Muscle layer of duodenum (tissue), 2 donors: ENCODE measurements at regions not wholly inside any gene's neighbourhood (a gene's known extent, or its start where the extent isn't known, plus 50 kb on each side); places are given as distances from the start of the nearest gene placed in this dataset.
A peak's percentile ranks its signal among the peaks of the same experiment; 100 is the strongest.

Source experiments
- H3K27ac ChIP-seq: one replicate; pipeline ENCODE4 v1.7.0; 2013; ENCODE audit warnings: mild to moderate bottlenecking, low read length
- H3K27me3 ChIP-seq: one replicate; pipeline ENCODE4 v1.7.0; 2013; ENCODE audit warnings: low read depth, mild to moderate bottlenecking, control low read depth, low read length
- H3K36me3 ChIP-seq, 2 donors: one replicate each; pipeline ENCODE4 v1.7.0; 2013; ENCODE audit warnings: low read length in 2 of 2, control low read depth in 1 of 2, mild to moderate bottlenecking in 1 of 2; ENCODE audit not compliant: insufficient read depth in 2 of 2, control insufficient read depth in 1 of 2
- H3K4me1 ChIP-seq, 2 donors: one replicate each; pipeline ENCODE4 v1.7.0; 2013; ENCODE audit warnings: low read length in 2 of 2, mild to moderate bottlenecking in 2 of 2, control low read depth in 1 of 2, moderate library complexity in 1 of 2; ENCODE audit not compliant: insufficient read depth in 2 of 2, control insufficient read depth in 1 of 2
- H3K4me3 ChIP-seq, 2 donors: one replicate each; pipeline ENCODE4 v1.7.0; 2013; ENCODE audit warnings: low read length in 2 of 2, low read depth in 1 of 2, mild to moderate bottlenecking in 1 of 2
- H3K9me3 ChIP-seq, 2 donors: one replicate each; pipeline ENCODE4 v1.7.0; 2013; ENCODE audit warnings: low read length in 2 of 2, control low read depth in 1 of 2, mild to moderate bottlenecking in 1 of 2; ENCODE audit not compliant: control insufficient read depth in 1 of 2
- donor health status: healthy.

DNA sequence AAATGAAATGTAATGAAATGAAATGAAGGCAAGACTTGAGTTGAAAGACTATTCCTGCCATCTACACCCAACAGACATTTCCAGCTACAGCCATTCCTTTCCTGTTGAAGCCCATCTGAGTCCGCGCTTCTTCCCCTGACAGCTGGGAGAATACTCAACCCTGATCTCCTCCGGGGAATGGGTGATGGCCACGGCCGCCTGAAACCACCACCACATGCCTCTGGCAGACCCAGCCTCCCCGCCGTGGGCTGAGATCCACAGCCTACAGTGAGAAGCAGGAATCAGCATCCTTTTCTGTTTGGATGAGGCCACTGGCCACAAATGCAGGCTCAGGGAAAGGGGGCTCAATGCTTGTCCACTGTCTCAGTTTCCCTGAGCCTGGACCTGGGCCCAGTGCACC is 130.3 kb downstream of the NCOR2 start:
- no peak overlapping the region for H3K4me3 ChIP-seq
- no peaks in the 10 kb centered on the region for H3K27me3 ChIP-seq
- H3K36me3 ChIP-seq, result peaks cover 0 to 25% of the 10 kb centered on the region in 2 donors
- H3K9me3 ChIP-seq, result no peaks in the 10 kb centered on the region
- H3K27ac ChIP-seq, result no peak overlapping the region
- H3K4me1 ChIP-seq, result peaks cover 0 to 35% of the 10 kb centered on the region in 2 donors

DNA sequence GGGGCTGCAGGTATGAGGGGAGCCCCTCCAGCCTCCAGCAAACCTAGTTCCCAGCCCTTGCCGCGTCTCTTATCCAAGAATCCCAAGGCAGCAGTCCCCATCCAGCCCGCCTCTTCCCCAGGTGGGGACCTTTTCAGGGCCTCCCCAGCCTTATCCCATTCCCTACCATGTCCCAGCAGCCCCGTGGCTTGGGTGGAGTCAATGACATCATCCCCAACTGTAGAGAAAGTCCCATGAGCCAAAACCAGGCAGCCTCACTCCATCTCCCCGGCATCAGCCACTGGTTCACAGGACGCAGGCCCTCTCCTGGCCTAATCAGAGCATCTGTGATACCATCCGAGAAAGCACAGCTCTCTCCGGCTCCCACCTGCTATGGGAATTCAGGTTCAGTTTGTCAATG is 131.0 kb downstream of the NCOR2 start:
- Histone ChIP-seq H3K36me3 (peaks cover 0 to 23% of the 10 kb centered on the region in 2 donors), H3K9me3 (no peaks in the 10 kb centered on the region), H3K4me3 (no peak overlapping the region), H3K4me1 (peaks cover 0 to 27% of the 10 kb centered on the region in 2 donors), H3K27ac (no peak overlapping the region), H3K27me3 (no peaks in the 10 kb centered on the region)

- Histone ChIP-seq H3K9me3 (no peaks in the 10 kb centered on the region), H3K27ac (no peak overlapping the region), H3K27me3 (no peaks in the 10 kb centered on the region), H3K4me3 (no peak overlapping the region), H3K4me1 (peaks cover 0 to 22% of the 10 kb centered on the region in 2 donors), H3K36me3 (peaks cover 1 to 18% of the 10 kb centered on the region in 2 donors)
Measured at GRCh38 chr12:124435806-124436345, 131.5 kb downstream of the NCOR2 start.

- Histone ChIP-seq H3K9me3 (no peaks in the 10 kb centered on the region), H3K4me3 (no peak overlapping the region), H3K36me3 (peaks cover 8 to 22% of the 10 kb centered on the region in 2 donors), H3K27ac (no peak overlapping the region), H3K27me3 (no peaks in the 10 kb centered on the region), H3K4me1 (peaks cover 0 to 17% of the 10 kb centered on the region in 2 donors)
Measured at GRCh38 chr12:124434951-124435805, 132.2 kb downstream of the NCOR2 start.

GRCh38 chr12:124434354-124434753 is 133.1 kb downstream of the NCOR2 start:
- Histone ChIP-seq H3K4me3 (no peak overlapping the region), H3K27me3 (no peaks in the 10 kb centered on the region), H3K36me3 (peaks cover 16 to 30% of the 10 kb centered on the region in 2 donors), H3K27ac (no peak overlapping the region), H3K4me1 (peaks cover 0 to 16% of the 10 kb centered on the region in 2 donors), H3K9me3 (no peaks in the 10 kb centered on the region)

- H3K9me3 ChIP-seq, result no peaks in the 10 kb centered on the region
- peaks cover 17 to 31% of the 10 kb centered on the region in 2 donors for H3K36me3 ChIP-seq
- no peak overlapping the region for H3K27ac ChIP-seq
- no peaks in the 10 kb centered on the region for H3K27me3 ChIP-seq
- H3K4me1 ChIP-seq, result peaks cover 4 to 21% of the 10 kb centered on the region in 2 donors
- no peak overlapping the region for H3K4me3 ChIP-seq
Measured at GRCh38 chr12:124433879-124434278, 133.5 kb downstream of the NCOR2 start.

- Histone ChIP-seq H3K27ac (no peak overlapping the region), H3K36me3 (peaks cover 17 to 31% of the 10 kb centered on the region in 2 donors), H3K4me3 (no peak overlapping the region), H3K4me1 (peaks cover 8 to 26% of the 10 kb centered on the region in 2 donors), H3K27me3 (no peaks in the 10 kb centered on the region), H3K9me3 (no peaks in the 10 kb centered on the region)
Measured at GRCh38 chr12:124433147-124433874, 134.1 kb downstream of the NCOR2 start.

- H3K36me3 ChIP-seq, result peaks cover 17 to 31% of the 10 kb centered on the region in 2 donors
- H3K27me3 ChIP-seq, result no peaks in the 10 kb centered on the region
- peaks cover 8 to 35% of the 10 kb centered on the region in 2 donors for H3K4me1 ChIP-seq
Measured at GRCh38 chr12:124432376-124432775, 135.0 kb downstream of the NCOR2 start.

DNA sequence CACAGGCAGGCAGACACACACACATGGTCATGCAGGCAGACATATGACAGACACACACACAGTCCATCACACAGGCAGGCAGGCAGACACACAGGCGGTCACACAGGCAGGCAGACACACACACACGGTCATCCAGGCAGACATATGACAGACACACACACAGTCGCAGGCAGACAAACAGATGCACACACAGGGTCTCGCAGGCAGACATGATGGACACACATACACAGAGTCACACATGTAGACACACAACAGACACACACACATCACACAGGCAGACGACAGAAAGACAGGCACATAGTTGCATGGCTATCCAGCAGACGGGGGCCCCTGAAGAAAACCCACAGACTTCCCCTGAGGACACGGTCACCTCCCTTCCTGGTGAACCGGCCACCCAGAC is 135.4 kb downstream of the NCOR2 start:
- Histone ChIP-seq H3K27ac (no peak overlapping the region), H3K36me3 (peaks cover 17 to 33% of the 10 kb centered on the region in 2 donors)

More at GRCh38 chr12:124432376-124432775, 135.0 kb downstream of the NCOR2 start:
- H3K27ac ChIP-seq, result no peak overlapping the region
- no peaks in the 10 kb centered on the region for H3K9me3 ChIP-seq
- H3K4me3 ChIP-seq, result no peak overlapping the region

GRCh38 chr12:124430491-124430890 is 135.6 kb downstream of the RFLNA start:
- Histone ChIP-seq H3K4me1 (peaks cover 8 to 42% of the 10 kb centered on the region in 2 donors), H3K27me3 (no peaks in the 10 kb centered on the region), H3K4me3 (no peak overlapping the region), H3K36me3 (peaks cover 27 to 37% of the 10 kb centered on the region in 2 donors), H3K27ac (no peak overlapping the region), H3K9me3 (no peaks in the 10 kb centered on the region)

More for the DNA sequence above, 135.4 kb downstream of the NCOR2 start:
- H3K9me3 ChIP-seq, result no peaks in the 10 kb centered on the region
- peaks cover 8 to 39% of the 10 kb centered on the region in 2 donors for H3K4me1 ChIP-seq
- H3K4me3 ChIP-seq, result no peak overlapping the region
- H3K27me3 ChIP-seq, result no peaks in the 10 kb centered on the region

DNA sequence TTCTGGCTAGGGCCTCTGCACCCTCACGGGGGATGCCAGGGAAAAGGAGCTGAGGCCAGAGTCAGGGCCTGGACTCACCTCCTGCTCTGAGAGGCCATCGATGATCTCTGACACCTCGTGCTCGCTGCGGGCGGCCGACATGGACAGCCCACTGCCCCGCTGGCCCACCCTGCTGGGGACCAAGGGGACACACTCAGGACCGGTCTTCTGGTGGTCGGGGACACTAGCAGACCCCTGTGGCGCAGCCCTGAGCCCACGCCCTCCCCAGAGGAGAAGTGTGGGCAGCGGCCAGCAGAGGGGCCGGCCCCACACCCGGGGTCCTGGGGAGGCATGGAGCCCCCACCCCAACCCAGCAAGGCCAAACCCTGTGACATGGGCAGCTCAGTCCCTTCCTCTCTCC is 134.6 kb downstream of the RFLNA start:
- H3K27ac ChIP-seq, result peak overlapping the region; percentile 49
- H3K4me3 ChIP-seq, result no peak overlapping the region
- H3K27me3 ChIP-seq, result no peaks in the 10 kb centered on the region
- H3K9me3 ChIP-seq, result no peaks in the 10 kb centered on the region
- H3K36me3 ChIP-seq, result peaks cover 30 to 45% of the 10 kb centered on the region in 2 donors
- H3K4me1 ChIP-seq, result peaks cover 8 to 42% of the 10 kb centered on the region in 2 donors
